ENCODE measurements at regions not wholly inside any gene's neighbourhood (a gene's known extent, or its start where the extent isn't known, plus 50 kb on each side); places are given as distances from the start of the nearest gene placed in this dataset.

DNA sequence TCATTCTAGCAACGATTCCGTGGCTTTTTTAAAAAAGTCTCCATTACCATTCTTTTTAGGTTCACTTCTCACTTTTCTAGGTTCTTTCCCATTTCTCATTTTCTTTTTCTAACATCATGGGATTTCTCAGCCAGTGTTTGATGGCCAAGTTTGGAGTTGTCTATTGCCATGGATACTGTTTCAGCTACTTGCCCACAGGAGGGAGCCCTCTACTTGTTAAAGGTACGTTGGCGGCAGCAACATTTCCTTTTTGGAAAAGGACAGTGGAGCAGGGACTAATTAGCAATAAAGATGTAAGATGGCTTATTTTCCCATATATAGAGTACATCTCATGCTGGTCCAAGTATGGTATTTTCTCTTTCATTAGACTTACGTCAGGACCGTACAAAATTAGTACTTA, 2257.5 kb upstream of the C9orf72 start:
- peak; percentile 68 for DNase-seq (ENCODE audit: low spot score)

- DNase-seq (ENCODE audit: low spot score): no peak
Observed at GRCh38 chr9:29838491-29839020, 2265.3 kb upstream of the C9orf72 start.

GRCh38 chr9:29844251-29844650, 2271.0 kb upstream of the C9orf72 start:
- no peak for DNase-seq (ENCODE audit: low spot score)

DNA sequence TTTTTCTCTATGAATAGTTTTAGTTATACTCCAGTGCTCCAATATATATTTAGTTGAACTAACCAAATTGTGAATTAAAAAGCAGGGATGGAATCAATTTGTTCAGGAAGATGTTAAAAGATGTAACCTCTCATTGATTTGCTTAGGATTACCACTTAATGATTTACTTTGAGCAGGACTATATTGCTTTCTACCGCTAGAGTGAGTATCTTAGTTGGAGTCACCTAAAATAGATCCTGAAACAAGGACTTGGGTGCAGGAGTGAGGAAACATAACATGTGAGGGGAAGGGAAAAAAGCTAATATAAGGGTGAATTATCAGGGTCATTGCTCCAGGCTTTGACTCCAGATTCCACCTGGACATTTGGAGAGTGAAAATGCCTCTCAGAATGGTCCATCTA, 2277.4 kb upstream of the C9orf72 start:
- DNase-seq (ENCODE audit: low spot score): no peak

DNA sequence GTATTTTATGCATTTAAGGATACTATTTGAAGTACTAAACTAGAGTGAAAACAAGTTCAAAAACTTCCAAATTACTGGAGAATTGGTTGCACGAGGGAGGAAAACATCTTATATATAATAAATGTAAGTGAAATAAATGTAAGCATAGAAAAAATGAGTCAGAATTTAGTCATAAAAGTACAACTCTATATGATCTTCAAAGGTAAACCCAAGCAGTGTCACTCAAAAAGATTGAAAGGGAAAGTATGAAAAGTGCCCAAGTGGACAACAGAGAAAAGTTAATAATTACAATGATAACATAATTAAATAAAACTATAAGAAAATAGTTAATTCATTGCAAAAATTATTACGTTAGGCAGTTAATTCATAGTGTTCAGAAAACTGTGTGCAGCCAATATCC, 2288.5 kb upstream of the C9orf72 start:
- DNase-seq (ENCODE audit: low spot score): no peak

GRCh38 chr9:29865764-29866313, 2292.6 kb upstream of the C9orf72 start:
- no peak for DNase-seq (ENCODE audit: low spot score)

DNA sequence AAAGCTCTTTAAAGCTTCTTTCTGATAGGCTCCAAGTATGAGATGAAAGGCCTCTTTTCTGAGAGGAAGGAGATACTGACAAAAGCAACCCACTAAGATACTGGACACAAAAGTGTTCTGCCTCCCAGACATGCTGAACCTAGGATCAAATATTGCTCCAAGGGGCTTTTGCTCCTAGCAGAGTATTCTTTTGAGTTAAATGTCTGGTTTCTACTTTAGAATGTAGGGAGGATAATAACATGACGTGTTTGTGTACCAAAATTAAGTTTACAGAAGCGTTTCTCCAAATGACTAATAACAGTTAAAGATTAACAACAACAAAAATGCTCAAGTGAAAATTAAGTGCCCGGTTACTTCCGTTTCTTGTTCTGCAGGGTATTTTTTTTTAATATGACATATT, 2293.3 kb upstream of the C9orf72 start:
- peak; percentile 53 for DNase-seq (ENCODE audit: low spot score)

- DNase-seq (ENCODE audit: low spot score): no peak
Observed at GRCh38 chr9:29873579-29873978, 2300.3 kb upstream of the C9orf72 start.

DNA sequence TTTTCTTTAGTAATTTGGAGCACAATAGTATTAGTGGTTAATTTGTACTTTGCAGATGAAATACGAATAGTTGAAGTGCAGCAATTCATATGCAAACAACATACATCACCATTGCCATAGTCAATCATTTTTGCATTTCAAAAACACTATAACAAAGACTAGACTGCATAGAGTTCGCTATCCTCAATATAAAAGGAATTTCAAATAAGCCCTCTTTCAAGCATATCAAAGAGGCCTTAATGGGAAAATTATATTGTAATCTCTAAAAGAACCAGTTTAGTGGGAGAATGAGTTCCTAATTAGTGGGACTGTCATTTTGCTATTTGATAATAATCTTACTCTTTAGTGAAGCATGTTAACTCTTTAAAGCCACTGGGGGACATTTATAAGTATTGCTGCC, 2302.3 kb upstream of the C9orf72 start:
- DNase-seq (ENCODE audit: low spot score): no peak

- no peak for DNase-seq (ENCODE audit: low spot score)
Observed at GRCh38 chr9:29882767-29883166, 2309.5 kb upstream of the C9orf72 start.

DNA sequence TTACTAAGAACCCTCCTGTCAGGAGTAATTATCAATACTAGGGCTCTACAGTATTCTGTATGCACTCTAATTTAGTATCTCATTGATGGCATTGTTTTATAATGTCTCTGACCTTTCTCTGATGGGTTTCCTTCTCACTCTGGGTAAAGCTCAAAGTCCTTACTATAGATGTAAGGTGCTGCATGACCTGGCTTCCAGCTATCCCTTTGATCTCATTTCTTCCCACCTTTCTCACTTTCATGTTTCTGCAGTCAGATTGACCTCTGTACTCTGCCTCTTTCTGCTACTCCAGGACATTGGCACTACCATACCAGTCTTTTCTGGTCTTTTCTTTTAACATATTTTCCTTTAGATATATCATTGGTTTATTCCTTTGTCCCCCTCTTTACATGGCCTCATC, 2332.8 kb upstream of the C9orf72 start:
- DNase-seq (ENCODE audit: low spot score): no peak

DNA sequence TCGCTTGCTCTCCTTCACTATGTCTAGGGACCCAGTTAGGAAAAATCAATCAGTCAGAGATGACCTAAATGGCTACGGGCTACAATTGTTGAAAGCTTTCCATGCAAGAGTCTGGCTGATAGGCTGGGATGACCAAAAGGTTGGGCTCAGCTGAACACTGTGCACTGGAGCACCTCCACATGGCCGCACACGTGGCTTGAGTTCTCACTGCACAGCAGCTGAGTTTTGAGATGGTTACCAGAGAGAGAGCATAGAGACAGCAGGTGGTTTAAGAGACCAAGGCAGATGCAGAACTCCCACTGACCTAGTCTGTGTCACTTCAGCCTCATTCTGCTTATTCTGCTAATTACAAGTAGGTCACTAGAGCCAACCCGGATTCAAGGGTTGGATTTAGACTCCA, 2354.8 kb upstream of the C9orf72 start:
- DNase-seq (ENCODE audit: low spot score): no peak

DNA sequence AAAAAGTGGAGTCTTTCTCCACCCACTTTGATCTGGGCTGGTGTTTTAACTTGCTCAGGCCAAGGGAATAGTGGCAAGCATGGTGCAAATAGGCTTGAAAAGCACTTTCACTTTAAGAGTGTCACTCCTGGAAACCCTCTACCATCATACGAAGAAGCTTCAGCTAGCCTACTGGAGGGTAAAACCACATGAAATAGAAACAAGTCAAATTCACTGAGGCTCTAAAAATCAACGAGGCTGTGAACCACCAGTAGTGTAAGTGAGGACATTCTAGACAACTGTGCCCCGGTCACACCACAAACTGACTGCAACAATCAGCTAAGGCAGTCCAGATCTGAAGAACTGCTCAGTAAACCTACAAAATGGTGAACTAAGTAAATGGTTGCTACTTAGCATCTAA, 2366.3 kb upstream of the C9orf72 start:
- DNase-seq (ENCODE audit: low spot score): no peak

DNA sequence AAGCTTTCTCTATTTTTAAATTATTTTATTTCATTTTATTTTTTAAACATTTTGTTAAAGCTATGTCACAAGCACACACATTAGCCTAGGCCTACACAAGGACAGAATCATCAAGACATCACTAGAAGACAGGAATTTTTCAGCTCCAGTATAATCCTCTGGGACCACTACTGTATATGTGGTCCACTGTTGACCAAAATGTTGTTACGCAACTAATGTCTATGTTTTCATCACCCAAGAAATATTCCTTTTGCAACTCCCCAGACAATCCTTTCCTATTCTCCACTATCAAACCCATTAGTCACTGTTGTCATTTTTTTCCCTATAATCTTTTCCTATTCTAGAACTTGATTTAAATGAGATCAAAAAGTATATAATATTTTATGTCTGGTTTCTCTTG, 2371.7 kb upstream of the C9orf72 start:
- no peak for DNase-seq (ENCODE audit: low spot score)

GRCh38 chr9:29958469-29958868, 2385.2 kb upstream of the C9orf72 start:
- no peak for DNase-seq (ENCODE audit: low spot score)

DNA sequence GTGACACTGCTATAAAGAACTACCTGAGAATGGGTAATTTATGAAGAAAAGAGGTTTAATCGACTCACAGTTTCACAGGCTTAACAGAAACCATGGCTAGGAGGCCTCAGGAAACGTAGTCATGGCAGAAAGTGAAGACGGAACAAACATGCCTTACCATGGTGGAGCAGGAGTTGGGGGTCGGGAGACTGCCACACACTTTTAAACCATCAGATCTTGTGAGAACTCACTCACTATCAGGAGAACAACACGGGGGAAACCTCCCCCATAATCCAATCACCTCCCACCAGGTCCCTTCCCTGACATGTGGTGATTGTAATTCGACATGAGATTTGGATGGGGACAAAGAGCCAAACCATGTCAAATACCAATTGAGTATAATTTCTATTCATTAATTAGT, 2392.6 kb upstream of the C9orf72 start:
- DNase-seq (ENCODE audit: low spot score): no peak

GRCh38 chr9:29966247-29966646, 2393.0 kb upstream of the C9orf72 start:
- DNase-seq (ENCODE audit: low spot score): peak; percentile 88

- DNase-seq (ENCODE audit: low spot score): no peak
Observed at GRCh38 chr9:29968831-29969230, 2395.6 kb upstream of the C9orf72 start.

- DNase-seq (ENCODE audit: low spot score): no peak
Observed at GRCh38 chr9:29969408-29969807, 2396.1 kb upstream of the C9orf72 start.

DNA sequence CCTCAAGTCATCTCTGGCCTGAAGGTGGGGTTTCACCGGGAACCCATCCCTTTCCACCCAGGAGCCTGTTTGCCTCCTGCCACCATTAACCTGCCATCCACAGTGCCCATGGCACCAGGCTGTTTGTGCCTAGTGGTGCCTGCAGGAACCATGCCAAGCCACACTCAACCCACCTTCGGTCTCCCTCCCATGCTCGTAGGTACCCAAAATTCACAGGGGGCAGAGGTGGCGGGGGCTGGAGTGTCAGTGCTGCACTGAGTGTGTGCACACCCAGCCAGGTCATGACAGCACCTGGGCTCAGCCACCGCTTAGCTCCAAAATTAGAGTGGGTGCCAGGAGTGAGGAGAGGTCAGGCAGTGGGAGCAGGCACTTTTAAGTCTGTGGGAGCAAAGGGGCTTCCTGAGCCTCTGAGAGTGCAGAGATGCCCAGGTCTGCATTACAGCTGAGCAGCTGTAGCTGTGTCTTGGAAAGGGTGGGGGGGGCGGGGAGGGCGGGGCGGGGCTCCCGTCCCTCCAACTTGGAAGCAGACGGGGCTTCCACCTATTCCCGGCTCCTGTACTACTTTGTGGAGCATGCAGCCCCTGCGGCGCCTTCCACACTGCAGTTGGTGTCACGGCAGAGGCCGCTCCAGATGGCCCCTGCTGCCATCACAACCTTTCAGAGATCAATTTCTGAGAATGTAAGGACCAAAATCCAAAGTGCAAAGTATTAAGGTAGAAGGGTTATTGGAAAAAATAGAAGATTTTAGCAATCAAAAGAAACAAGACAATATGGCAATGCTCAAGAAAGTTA, 2396.8 kb upstream of the C9orf72 start:
- no peak for DNase-seq (ENCODE audit: low spot score)

DNA sequence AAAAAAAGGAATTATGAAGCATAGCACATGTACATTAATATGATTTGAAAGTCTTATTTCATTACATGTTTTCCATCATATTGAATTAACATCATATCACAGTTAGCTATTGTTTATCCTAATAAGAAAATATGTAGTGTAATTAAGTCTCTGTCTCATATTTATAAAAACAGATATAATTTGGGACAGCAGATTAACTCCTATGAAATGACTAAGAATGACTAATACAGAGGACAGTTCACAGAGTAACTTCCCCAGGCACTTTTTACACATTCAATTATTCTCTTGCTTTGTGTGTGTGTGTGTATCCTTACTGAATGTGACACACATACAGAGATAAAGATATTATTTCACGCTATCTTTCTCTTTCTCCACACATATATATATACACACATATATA, 2400.9 kb upstream of the C9orf72 start:
- DNase-seq (ENCODE audit: low spot score): peak; percentile 26

- DNase-seq (ENCODE audit: low spot score): no peak
Observed at GRCh38 chr9:29976981-29977380, 2403.7 kb upstream of the C9orf72 start.

DNA sequence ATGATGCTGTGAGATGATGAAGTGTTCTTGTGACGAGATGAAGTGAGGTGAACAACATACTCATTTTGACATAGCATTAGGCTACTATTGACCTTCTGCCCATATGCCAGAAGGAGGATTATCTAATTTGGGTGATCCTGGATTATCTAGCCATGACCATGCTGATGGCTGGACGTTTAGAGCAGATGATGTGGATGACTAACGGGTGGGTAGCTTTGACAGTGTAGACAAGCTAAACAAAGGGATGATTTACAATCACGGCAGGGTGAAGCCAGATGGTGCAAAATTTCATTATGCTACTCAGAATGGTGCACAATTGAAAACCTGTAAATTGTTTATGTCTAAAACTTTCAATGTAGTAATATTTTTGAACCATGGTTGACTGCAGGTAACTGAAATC, 2403.4 kb upstream of the ACO1 start:
- DNase-seq (ENCODE audit: low spot score): no peak

DNA sequence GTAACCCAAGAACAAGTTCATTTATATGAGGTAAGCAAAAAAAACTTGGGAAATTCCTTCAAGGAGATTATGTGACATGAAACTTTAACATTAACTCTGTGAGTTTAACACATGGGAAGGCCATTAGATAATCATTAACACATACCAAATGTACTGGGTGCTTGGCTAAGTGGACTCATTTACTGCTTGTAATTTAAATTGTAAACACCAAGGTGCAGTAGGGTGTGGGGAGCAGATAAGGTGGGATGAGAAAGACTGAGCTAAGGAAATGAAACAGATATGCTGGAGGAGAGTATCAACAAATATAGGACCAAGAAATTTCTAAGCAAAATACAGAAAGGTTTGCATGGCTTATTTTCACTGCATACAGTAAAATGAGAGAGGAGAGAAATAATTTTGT, 2384.8 kb upstream of the ACO1 start:
- peak; percentile 15 for DNase-seq (ENCODE audit: low spot score)
